Esophagus squamous epithelium (tissue), 5 donors: ENCODE measurements at regions not wholly inside any gene's neighbourhood (a gene's known extent, or its start where the extent isn't known, plus 50 kb on each side); places are given as distances from the start of the nearest gene placed in this dataset.

Experiments
- DNase-seq: peaks from one replicate; lab custom pipeline; 2025; lab: John Stamatoyannopoulos, UW
- H3K27ac ChIP-seq, 4 donors: fragments of 200-600 bp; sonication (generic); one replicate each; pipeline ENCODE4 v1.5.1; 2016 to 2019; ENCODE audit warnings: mild to moderate bottlenecking in 1 of 4
- H3K27me3 ChIP-seq, 4 donors: fragments of 200-600 bp; sonication (generic); 1 replicate in 3 of 4; 2 replicates in 1 of 4; pipeline versions ENCODE4 v1.5.1 to v1.6.0; 2017 to 2021; ENCODE audit warnings: antibody characterized with exemption in 1 of 4
- H3K36me3 ChIP-seq, 3 donors: fragments of 200-600 bp; sonication (generic); one replicate each; pipeline ENCODE4 v1.5.1; 2016 to 2019
- H3K4me1 ChIP-seq, 3 donors: fragments of 200-600 bp; sonication (generic); one replicate each; pipeline ENCODE4 v1.5.1; 2017 to 2019
- H3K4me3 ChIP-seq, 4 donors: fragments of 200-600 bp; sonication (generic); 1 replicate in 3 of 4; 2 replicates in 1 of 4; pipeline ENCODE4 v1.5.1; 2016 to 2019; ENCODE audit warnings: mild to moderate bottlenecking in 2 of 4, moderate library complexity in 1 of 4
- H3K9me3 ChIP-seq, 3 donors: fragments of 200-600 bp; sonication (generic); one replicate each; pipeline ENCODE4 v1.5.1; 2016 to 2019
- CTCF ChIP-seq, 6 experiments: fragments of 450-650 bp in 4 of 6; fragments of 200-600 bp in 2 of 6; sonication (generic) in 2 of 6; IDR thresholded peaks; one replicate each; pipeline ENCODE4 v1.5.1; 2016 to 2019; ENCODE audit warnings: antibody characterized with exemption in 6 of 6, mild to moderate bottlenecking in 4 of 6, moderate library complexity in 4 of 6
- POLR2A ChIP-seq, 4 donors: fragments of 450-650 bp; IDR thresholded peaks; one replicate each; pipeline ENCODE4 v1.6.1; 2017; ENCODE audit warnings: antibody characterized with exemption in 4 of 4, mild to moderate bottlenecking in 4 of 4, moderate library complexity in 3 of 4
- WGBS, 2 donors: methylation state at CpG; one replicate each; pipeline ENCODE4 v1.1.5; 2018; 5-methylcytosine and 5-hydroxymethylcytosine counted together
- intact Hi-C: fragments of 100-400 bp; cut with DNase I; formaldehyde crosslinking; loops from one replicate; pipeline ENCODE4 v1.15.0; 2022
- donor health status: DM: yes; HTN: yes; CAD: no.

GRCh38 chr5:3424946-3425345 is 170.7 kb upstream of the IRX1 start:
- no peak for DNase-seq
- TF ChIP-seq POLR2A (IDR thresholded peaks at IDR 0.05): no peak
- TF ChIP-seq CTCF (IDR thresholded peaks at IDR 0.05): no peak
- H3K36me3 ChIP-seq: no peaks in the 10 kb centered on the region

GRCh38 chr5:3417376-3417943 is 178.2 kb upstream of the IRX1 start:
- H3K27me3 ChIP-seq: no peaks in the 10 kb centered on the region
- WGBS, 2 donors: 73 to 83% methylated on average over 6 to 12 of the region's 17 CpGs
- intact Hi-C loops: no loop called here
- no peaks in the 10 kb centered on the region for H3K4me1 ChIP-seq
- H3K9me3 ChIP-seq: no peaks in the 10 kb centered on the region
- no peak for TF ChIP-seq POLR2A (IDR thresholded peaks at IDR 0.05)
- no peak for TF ChIP-seq CTCF (IDR thresholded peaks at IDR 0.05)
- DNase-seq: no peak
- no peak overlapping the region for H3K4me3 ChIP-seq
- no peaks in the 10 kb centered on the region for H3K36me3 ChIP-seq
- no peak overlapping the region for H3K27ac ChIP-seq

More at GRCh38 chr5:3424946-3425345, 170.7 kb upstream of the IRX1 start:
- intact Hi-C loops: no loop called here
- 64 to 69% methylated on average over 2 of the region's 2 CpGs for WGBS, 2 donors
- Histone ChIP-seq H3K27ac (no peak overlapping the region), H3K4me1 (no peaks in the 10 kb centered on the region), H3K9me3 (no peaks in the 10 kb centered on the region), H3K4me3 (no peak overlapping the region), H3K27me3 (peaks cover 0 to 3% (median 0%) of the 10 kb centered on the region in 4 donors)

GRCh38 chr5:3414371-3414770 is 181.3 kb upstream of the IRX1 start:
- no peak for TF ChIP-seq CTCF (IDR thresholded peaks at IDR 0.05)
- TF ChIP-seq POLR2A (IDR thresholded peaks at IDR 0.05): no peak
- Histone ChIP-seq H3K4me1 (no peaks in the 10 kb centered on the region), H3K36me3 (no peaks in the 10 kb centered on the region), H3K4me3 (no peak overlapping the region), H3K9me3 (no peaks in the 10 kb centered on the region), H3K27ac (no peak overlapping the region), H3K27me3 (no peaks in the 10 kb centered on the region)
- intact Hi-C loops: no loop called here
- no peak for DNase-seq
- 34 to 47% methylated on average over 7 of the region's 7 CpGs for WGBS, 2 donors

- WGBS, 2 donors: 38 to 44% methylated on average over 1 of the region's 1 CpG
- DNase-seq: no peak
- no peak overlapping the region for H3K4me3 ChIP-seq
- H3K9me3 ChIP-seq: no peaks in the 10 kb centered on the region
- TF ChIP-seq CTCF (IDR thresholded peaks at IDR 0.05) (no peak), POLR2A (IDR thresholded peaks at IDR 0.05) (no peak)
- H3K36me3 ChIP-seq: no peaks in the 10 kb centered on the region
- no peaks in the 10 kb centered on the region for H3K27me3 ChIP-seq
- intact Hi-C loops: no loop called here
- H3K27ac ChIP-seq: no peak overlapping the region
- H3K4me1 ChIP-seq: no peaks in the 10 kb centered on the region
Measured at GRCh38 chr5:3412146-3412545, 183.5 kb upstream of the IRX1 start.

GRCh38 chr5:3411363-3411762 is 184.3 kb upstream of the IRX1 start:
- TF ChIP-seq CTCF (IDR thresholded peaks at IDR 0.05) (no peak), POLR2A (IDR thresholded peaks at IDR 0.05) (no peak)
- H3K27me3 ChIP-seq: no peaks in the 10 kb centered on the region
- 59 to 68% methylated on average over 2 of the region's 2 CpGs for WGBS, 2 donors
- no peaks in the 10 kb centered on the region for H3K36me3 ChIP-seq
- H3K4me3 ChIP-seq: no peak overlapping the region
- intact Hi-C loops: no loop called here
- DNase-seq: no peak
- H3K27ac ChIP-seq: no peak overlapping the region
- no peaks in the 10 kb centered on the region for H3K4me1 ChIP-seq
- H3K9me3 ChIP-seq: peaks cover 0 to 7% (median 0%) of the 10 kb centered on the region in 3 donors
